ENCODE measurements at regions not wholly inside any gene's neighbourhood (a gene's known extent, or its start where the extent isn't known, plus 50 kb on each side); places are given as distances from the start of the nearest gene placed in this dataset.

- Histone ChIP-seq H3K27ac (ENCODE audit: low read length) (no peak overlapping the region), H3K4me1 (ENCODE audit: insufficient read depth, low read length) (peaks cover 9% of the 10 kb centered on the region), H3K4me3 (ENCODE audit: low read depth in 1 of 2, low read length in 2 of 2) (no peak overlapping the region), H3K4me2 (ENCODE audit: insufficient read depth, low read length) (no peak overlapping the region), H2AFZ (ENCODE audit: low read depth, low read length) (no peak overlapping the region), H3K27me3 (ENCODE audit: insufficient read depth, low read length, poor library complexity) (no peaks in the 10 kb centered on the region), H4K20me1 (ENCODE audit: insufficient read depth, low read length) (no peaks in the 10 kb centered on the region), H3K79me2 (ENCODE audit: insufficient read depth, low read length) (no peaks in the 10 kb centered on the region), H3K9ac (ENCODE audit: low read depth, low read length) (no peak overlapping the region), H3K9me3 (ENCODE audit: insufficient read depth, low read length, severe bottlenecking) (peaks cover 23% of the 10 kb centered on the region), H3K36me3 (ENCODE audit: insufficient read depth, low read length) (no peaks in the 10 kb centered on the region)
- TF ChIP-seq CTCF (IDR thresholded peaks at IDR 0.05; ENCODE audit: borderline replicate concordance, extremely low read depth, low read length, poor library complexity, severe bottlenecking) (no peak), EZH2 (IDR thresholded peaks at IDR 0.05; ENCODE audit: borderline replicate concordance, low read depth, low read length, severe bottlenecking) (no peak)
- no peak for DNase-seq
- ATAC-seq (ENCODE audit: insufficient read depth, low read depth): no peak
These were observed 268.9 kb upstream of the PFKP start for GRCh38 chr10:2798336-2799022.

- ATAC-seq (ENCODE audit: insufficient read depth, low read depth): peak; percentile 95
- Histone ChIP-seq H3K79me2 (ENCODE audit: insufficient read depth, low read length) (no peaks in the 10 kb centered on the region), H3K4me1 (ENCODE audit: insufficient read depth, low read length) (peaks cover 37% of the 10 kb centered on the region), H3K9me3 (ENCODE audit: insufficient read depth, low read length, severe bottlenecking) (peaks cover 23% of the 10 kb centered on the region), H3K36me3 (ENCODE audit: insufficient read depth, low read length) (no peaks in the 10 kb centered on the region), H3K27ac (ENCODE audit: low read length) (peak overlapping the region; percentile 66), H3K9ac (ENCODE audit: low read depth, low read length) (no peak overlapping the region; the same call in 1 of the 2 replicates), H2AFZ (ENCODE audit: low read depth, low read length) (0 out of 2 replicates have a peak overlapping the region, but pooled peaks have one; percentile 6), H3K4me3 (ENCODE audit: low read depth in 1 of 2, low read length in 2 of 2) (peak overlapping the region in 1 of 2 experiments; percentile 39; a peak in 1 of 4 replicates), H3K4me2 (ENCODE audit: insufficient read depth, low read length) (peak overlapping the region; percentile 53), H4K20me1 (ENCODE audit: insufficient read depth, low read length) (no peaks in the 10 kb centered on the region), H3K27me3 (ENCODE audit: insufficient read depth, low read length, poor library complexity) (no peaks in the 10 kb centered on the region)
- DNase-seq: peak; percentile 76
- no peak for TF ChIP-seq EZH2 (IDR thresholded peaks at IDR 0.05; ENCODE audit: borderline replicate concordance, low read depth, low read length, severe bottlenecking)
- TF ChIP-seq CTCF (IDR thresholded peaks at IDR 0.05; ENCODE audit: borderline replicate concordance, extremely low read depth, low read length, poor library complexity, severe bottlenecking): no peak
These were observed 275.4 kb upstream of the PFKP start for GRCh38 chr10:2791774-2792443.

GRCh38 chr10:2790396-2791188 lies 276.8 kb upstream of the PFKP start:
- DNase-seq (peak; percentile 22), ATAC-seq (ENCODE audit: insufficient read depth, low read depth) (peak; percentile 32; the same call in 1 of the 3 replicates)
- Histone ChIP-seq H2AFZ (ENCODE audit: low read depth, low read length) (no peak overlapping the region), H3K4me2 (ENCODE audit: insufficient read depth, low read length) (peak overlapping the region; percentile 53), H3K9ac (ENCODE audit: low read depth, low read length) (no peak overlapping the region), H3K4me1 (ENCODE audit: insufficient read depth, low read length) (peaks cover 37% of the 10 kb centered on the region), H3K27me3 (ENCODE audit: insufficient read depth, low read length, poor library complexity) (no peaks in the 10 kb centered on the region), H3K4me3 (ENCODE audit: low read depth in 1 of 2, low read length in 2 of 2) (no peak overlapping the region), H4K20me1 (ENCODE audit: insufficient read depth, low read length) (no peaks in the 10 kb centered on the region), H3K79me2 (ENCODE audit: insufficient read depth, low read length) (no peaks in the 10 kb centered on the region), H3K36me3 (ENCODE audit: insufficient read depth, low read length) (no peaks in the 10 kb centered on the region), H3K27ac (ENCODE audit: low read length) (peak overlapping the region; percentile 66), H3K9me3 (ENCODE audit: insufficient read depth, low read length, severe bottlenecking) (peaks cover 15% of the 10 kb centered on the region)
- TF ChIP-seq EZH2 (IDR thresholded peaks at IDR 0.05; ENCODE audit: borderline replicate concordance, low read depth, low read length, severe bottlenecking) (no peak), CTCF (IDR thresholded peaks at IDR 0.05; ENCODE audit: borderline replicate concordance, extremely low read depth, low read length, poor library complexity, severe bottlenecking) (no peak)

All from DND-41 (cell line).